GM20000 (cell line): ENCODE measurements at regions not wholly inside any gene's neighbourhood (a gene's known extent, or its start where the extent isn't known, plus 50 kb on each side); places are given as distances from the start of the nearest gene placed in this dataset.

ENCODE experiments used
- DNase-seq: peaks from one replicate; pipeline ENCODE4 v3.0.0; 2012; ENCODE audit warnings: low spot score
- TF ChIP-seq, protein P1 (sequence below): IDR thresholded peaks from 2 replicates; pipeline ENCODE4 v1.5.1; 2012; ENCODE audit warnings: mild to moderate bottlenecking, control low read depth; ENCODE audit errors: extremely low read depth, missing control alignments

DNA sequence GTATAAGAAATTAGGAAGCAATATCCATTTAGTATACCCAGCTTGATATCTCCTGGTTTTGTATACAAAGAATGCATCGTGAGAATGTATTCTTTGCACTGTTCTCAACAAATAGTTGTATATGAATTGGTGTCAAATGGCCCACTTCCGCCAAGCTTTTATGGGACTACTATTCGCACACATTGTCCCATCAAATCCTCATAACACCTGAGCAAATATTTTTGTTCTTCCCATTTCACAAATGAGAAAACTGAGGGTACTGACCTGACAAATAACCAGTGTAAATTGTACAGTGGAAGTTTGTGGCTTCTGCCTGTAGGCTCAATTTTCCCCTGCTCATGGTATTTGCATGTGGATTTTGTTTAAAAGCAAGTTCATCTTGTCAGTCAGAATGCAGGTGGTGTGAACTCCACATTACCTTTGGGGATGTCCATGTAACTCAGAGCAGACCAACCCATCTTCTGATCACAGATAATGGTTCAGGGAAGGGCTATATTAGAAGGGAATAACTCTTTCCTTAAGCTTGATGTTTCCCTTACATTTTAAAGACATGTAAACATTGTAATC, 51.5 kb upstream of the FAM241A start:
- no peak for DNase-seq
- TF ChIP-seq, protein P1, sequence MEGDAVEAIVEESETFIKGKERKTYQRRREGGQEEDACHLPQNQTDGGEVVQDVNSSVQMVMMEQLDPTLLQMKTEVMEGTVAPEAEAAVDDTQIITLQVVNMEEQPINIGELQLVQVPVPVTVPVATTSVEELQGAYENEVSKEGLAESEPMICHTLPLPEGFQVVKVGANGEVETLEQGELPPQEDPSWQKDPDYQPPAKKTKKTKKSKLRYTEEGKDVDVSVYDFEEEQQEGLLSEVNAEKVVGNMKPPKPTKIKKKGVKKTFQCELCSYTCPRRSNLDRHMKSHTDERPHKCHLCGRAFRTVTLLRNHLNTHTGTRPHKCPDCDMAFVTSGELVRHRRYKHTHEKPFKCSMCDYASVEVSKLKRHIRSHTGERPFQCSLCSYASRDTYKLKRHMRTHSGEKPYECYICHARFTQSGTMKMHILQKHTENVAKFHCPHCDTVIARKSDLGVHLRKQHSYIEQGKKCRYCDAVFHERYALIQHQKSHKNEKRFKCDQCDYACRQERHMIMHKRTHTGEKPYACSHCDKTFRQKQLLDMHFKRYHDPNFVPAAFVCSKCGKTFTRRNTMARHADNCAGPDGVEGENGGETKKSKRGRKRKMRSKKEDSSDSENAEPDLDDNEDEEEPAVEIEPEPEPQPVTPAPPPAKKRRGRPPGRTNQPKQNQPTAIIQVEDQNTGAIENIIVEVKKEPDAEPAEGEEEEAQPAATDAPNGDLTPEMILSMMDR, result no peak

DNA sequence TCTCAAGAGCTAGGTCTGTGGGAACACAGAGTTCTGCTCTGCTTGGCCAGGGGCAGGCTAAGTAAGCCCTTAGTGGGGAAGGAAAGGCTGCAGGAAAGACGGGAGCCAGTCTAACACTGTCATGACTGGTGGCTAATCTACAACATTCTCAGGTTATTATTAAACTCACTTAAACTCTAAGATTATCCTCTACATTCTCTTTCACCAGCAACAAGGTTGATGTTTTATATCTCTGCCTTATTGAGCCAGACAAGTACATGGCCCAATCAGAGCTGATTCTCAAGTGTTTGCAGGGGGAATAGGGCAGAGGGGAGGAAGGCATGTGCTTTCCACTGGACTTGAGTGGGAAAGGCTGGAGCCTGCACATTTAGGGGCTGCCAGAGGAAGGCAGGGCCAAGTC, 50.9 kb upstream of the FAM241A start:
- DNase-seq, result no peak
- TF ChIP-seq, protein P1, result no peak
